ENCODE measurements at regions not wholly inside any gene's neighbourhood (a gene's known extent, or its start where the extent isn't known, plus 50 kb on each side); places are given as distances from the start of the nearest gene placed in this dataset.

DNA sequence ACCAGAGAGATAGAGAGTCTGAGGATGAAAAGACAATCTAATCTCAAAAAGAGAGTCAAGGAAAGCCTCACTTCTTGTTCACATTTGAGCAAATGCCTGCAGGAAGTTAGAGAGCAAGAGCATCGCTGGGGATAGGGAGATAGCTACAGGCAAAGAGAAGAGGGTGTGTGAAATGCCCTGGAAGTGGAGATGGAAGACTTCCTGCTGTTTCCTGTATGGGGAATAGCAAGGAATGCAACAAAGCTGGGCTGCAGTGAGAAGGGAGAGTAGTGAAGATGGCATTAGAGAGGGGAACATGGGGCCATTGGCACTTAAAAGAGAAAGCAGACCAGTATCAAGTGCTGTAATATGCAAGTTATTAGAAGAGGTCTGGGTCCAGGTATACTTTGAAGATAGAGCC, 488.6 kb downstream of the METTL4 start:
- no peak for DNase-seq

DNA sequence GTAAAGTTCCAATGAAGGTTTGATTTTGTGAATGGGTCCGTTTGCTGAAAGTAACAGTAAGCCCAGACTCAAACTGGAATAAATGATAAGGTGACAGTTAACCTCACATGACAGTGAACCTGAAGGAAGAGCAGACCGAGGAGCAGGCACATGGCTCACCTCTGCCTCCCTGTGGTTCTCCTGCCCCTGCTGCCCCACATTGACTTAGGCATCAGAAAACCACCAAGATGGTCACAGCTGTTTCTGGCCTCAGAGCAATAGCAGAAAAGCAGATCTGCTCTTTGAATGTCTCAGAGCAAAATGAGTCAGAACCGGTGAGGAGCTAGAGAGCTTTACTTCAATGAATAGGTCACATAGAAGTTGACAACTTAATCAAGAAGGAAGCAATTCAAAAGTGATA, 487.6 kb downstream of the METTL4 start:
- DNase-seq, result no peak

DNA sequence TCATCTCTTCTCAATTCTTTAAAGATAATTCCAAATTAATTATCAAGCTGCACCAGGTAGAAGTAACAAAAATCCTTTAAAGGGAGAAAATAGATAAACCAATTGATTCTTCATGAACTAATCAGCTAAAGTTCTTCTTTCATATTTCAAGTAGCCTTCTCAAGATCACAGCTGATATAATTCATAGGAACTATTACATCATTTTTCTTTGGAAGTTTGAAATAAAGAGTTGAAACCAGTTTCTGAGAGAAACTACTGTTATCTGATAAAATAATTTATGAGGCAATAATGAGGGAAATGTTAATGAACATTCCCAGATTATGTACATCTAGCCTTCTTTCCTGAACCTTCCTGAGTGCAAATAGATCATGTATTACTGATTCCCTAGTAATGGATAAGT, 484.9 kb downstream of the METTL4 start:
- DNase-seq, result no peak

DNA sequence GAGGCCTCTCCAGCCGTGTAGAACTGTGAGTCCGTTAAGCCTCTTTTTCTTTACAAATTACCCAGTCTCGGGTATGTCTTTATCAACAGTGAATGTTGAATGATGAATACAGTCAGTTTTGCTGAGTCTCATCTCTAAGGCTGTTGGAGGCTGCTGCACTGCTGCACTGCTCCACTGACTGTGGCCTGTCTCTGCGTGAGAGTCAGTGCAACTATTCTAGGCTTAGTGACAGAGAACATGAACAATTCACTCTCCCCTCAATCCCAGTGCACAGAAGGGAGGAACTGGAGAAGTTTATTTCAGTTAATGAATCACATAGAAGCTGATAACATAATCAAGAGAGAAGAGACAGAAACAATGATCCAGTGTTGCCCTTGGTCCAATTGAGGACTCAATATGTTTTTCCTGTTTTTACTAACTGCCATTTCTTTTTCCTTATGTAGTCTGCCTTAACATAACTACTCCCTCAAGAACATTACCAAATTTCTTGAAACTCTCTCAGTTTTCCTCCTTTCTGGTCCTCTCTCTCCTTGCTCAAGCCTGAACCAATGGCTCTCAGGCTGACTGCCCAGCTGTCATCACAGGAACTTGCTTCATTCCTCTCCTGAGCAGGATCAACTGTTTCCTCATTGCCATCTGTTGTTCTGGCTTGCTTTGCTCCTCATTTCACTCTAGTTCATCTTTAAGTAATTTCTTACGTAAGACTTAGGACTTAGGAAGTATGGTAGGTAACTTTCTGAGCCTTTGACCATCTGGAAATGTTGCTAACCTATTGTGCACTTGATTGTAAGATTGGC, 483.2 kb downstream of the METTL4 start:
- DNase-seq, result no peak

DNA sequence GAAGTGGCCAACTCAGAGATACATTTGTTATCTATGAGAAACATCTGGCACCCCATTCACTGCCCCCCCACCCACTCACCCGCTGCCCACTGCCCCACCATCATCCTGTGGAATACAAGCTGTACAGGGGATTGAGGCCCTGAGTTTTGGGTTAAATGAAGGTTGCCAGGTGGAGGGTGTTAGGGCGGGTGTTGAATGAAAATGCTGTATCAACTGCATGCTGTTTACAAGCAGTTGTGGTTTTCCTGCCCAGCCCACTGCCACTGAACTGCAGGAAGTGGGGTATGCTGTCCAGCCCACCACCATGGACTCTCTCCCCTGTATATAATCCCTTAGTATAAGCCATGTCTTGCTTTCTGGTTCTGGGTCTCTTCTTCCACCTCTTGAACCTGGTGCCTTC, 481.9 kb downstream of the METTL4 start:
- no peak for DNase-seq

DNA sequence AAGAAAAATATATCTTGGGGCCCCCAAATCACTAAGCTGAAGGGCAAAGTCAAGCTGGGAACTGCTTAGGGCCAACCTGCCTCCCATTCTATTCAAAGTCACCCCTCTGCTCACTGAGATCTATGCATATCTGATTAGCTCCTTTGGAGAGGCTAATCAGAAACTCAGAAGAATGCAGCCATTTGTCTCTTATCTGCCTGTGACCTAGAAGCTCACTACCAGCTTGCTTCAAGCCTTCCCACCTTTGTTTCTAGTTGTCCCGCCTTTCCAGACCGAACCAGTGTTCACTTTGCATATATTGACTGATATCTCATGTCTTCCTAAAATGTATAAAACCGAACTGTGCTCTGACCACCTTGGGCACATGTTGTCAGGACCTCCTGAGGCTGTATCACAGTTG, 479.4 kb downstream of the METTL4 start:
- DNase-seq, result no peak

DNA sequence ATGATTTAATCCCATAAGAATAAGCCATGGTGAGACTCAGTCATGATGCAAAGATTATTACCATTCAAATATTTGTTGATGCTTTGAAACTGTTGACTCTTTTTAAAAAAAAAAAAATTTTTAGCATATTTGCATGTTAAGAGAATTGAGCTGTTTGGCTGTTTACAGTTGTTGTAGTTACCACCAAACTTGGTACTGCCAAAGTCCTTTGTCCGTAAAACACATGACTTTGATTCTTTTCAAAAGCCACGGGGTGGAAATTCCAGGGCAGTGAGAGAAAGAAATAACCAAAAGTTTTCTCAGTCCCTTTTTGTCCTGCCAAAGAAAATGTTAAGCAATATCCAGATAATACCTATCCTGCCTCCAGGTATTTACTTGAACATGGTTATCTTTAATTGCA, 474.8 kb downstream of the METTL4 start:
- no peak for DNase-seq

DNA sequence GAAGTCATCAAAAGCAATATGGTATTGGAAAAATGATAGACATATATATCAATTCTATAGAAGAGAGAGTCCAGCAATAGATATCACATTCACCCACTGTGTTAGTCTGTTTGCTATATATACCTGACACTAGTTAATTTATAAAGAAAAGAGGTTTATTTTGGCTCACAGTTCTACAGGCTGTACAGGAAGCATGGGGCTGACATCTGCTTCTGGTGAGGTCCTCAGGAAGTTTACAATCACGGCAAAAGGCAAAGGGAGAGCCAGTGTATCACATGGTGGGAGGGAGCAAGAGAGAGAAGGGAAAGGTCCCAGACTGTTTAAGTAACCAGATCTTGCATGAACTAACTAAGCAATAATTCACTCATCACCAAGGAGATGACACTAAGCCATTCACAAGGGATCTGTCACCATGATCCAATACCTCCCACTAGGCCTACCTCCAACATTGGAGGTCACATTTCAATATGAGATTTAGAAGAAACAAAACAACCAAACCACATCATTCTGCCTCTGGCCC, 470.6 kb downstream of the METTL4 start:
- DNase-seq, result no peak

DNA sequence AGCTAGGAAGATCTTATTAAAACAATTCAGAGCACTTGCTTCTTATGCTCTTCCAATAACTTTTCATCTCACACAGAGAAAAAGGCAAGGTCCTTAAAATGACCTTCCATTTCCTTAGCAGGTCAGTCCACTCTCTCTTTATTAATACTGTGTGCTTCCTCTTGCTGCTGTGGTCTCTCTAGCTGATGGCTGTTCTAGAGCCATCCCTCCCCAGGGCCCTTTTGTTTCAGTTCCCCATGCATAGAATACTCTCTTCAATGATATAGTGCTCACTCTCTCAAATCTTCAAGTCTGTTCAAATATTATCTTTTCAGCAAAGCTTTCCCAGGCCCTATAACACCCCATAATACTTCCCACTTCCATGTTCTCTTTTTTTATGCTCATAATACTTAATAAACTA, 469.3 kb downstream of the METTL4 start:
- no peak for DNase-seq

DNA sequence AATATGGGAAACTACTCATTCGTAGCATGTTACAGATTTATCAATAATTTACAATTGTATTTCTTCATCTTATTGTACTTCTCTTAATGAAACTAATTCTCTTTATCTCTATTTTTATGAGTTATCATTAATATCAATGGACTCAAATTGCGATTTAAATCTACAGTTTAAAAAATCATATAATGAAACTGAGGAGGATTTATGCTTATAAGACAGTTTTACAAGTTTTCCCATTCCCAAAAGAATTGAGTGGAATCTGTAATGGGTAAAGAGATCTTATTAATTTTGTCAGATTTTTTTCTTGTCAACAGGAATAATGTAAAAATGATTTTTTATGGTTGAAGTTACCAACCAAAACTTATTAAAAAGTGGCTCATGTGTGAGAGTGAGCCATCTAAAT, 468.0 kb downstream of the METTL4 start:
- DNase-seq, result no peak

DNA sequence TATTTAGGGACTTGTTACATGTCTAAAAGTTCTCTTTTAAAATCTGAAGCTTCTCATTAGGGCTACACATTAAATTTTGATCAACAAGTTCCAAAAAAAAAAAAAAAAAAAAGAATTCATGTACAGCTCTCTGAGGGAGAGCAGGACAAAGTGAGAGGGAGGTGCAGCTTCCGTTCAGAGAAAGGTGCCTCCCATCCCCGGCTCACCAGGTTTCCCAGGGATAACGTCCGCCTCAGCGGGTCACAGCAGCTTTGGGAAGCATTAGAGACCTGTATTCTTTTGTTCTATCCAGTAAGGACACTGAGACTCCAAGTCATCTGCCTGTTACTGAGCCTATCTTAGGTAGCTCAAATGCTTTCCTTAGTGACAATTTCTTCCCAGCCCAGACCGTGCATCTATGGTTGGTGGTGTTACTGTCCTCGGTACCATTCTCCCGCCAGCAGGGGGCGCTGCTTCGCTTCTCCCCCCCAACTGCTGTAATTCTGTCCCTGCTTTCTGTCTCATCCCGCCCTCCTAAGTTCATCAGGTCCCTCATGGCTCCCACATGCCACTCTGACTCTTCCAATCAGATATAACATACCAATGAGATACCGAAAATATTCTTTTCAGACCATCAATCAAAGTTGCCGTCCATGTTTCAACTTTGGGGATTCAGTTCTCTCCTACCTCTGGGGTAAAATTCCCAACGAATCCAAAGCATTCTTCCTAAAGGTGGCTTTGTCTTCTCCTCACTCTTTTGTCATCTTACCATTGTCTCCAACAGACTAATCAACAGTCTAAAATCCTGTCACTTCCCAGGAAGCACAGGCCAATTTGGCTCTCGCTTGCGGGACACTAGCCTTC, 466.5 kb downstream of the METTL4 start:
- no peak for DNase-seq

DNA sequence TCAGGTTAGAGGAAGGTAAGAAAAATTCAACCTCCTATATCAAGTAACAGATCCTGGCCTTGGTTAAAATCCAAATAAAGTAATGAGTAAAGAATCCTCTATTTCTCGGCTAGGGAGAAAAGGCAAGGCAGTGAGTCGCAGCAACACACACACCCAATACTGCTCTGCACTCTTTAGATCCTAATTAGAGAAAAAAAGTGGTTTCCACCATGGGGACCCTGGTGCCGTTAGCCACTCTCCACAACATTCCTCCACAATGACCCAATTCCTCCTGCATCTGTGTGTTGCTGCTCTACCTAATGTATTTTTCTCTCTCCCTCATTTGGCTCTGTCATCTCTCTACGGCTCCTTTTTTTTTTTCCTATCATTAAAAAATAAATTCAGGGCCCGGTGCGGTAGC, 462.7 kb downstream of the METTL4 start:
- DNase-seq, result no peak

DNA sequence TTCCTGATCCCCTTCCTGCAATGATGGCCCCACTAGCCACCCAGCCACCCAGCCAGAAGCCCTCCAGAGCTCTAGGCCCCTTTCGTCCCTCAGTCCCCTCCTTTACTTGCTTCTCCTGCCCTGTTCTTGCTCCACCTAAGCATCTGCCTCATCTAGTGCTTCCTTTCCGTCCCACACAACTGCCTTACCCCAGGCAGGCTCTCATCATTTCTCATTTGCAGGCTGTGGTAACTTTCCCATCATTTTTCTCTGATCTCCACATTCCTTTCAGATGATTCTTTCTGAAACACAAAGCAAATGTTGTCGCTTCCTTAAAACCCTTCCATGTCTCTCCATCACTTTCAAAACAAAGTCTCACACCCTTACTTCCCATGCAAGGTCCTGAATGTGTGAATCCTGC, 459.8 kb downstream of the METTL4 start:
- DNase-seq, result no peak

DNA sequence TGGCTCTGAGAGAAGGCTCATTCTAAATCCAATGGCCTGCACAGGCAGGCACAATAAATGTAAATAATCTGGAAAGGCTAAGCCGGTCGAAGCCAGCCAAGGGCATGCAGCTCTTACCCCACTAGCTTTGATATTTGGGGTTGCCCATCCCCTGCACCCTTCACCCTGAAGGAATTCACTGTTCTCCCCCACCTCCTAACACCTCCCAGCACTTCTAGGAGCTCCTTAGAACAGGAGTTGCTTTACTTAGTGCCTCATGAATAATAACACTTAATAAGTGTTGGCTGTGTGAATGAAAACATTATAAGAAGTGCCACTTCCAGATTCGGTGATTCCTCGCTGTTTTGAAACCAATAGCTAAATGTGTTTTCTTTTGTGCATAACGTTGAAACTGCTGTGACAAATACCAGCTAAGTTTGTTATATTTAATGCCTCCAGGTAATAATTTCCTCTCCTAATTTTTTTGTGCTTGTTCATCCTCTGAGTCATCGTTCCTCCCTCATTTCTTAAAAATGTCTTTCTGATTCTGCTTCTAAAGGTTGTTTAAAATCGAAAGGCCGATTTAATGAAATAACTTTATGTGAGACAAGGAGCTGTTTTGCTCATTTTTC, 458.8 kb downstream of the METTL4 start:
- DNase-seq, result no peak

DNA sequence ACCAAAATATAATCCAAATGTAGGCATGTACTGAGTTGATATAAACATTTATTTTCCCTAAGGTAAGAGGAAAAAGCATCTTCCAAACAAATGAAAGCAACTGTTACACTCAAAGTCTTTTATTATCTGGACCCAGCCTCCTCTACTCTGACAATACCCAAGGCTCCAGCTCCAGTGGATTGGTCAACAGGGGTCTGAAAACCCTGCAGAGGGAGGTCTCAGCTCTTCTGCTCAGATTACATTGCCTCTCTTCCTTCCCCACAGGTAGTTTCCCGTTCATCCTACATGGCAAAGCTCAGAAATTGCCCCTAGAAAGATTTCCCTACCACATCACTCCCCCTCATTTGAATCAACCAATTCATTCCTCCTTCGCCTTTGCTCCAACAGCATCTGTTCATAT, 457.0 kb downstream of the METTL4 start:
- DNase-seq, result no peak

DNA sequence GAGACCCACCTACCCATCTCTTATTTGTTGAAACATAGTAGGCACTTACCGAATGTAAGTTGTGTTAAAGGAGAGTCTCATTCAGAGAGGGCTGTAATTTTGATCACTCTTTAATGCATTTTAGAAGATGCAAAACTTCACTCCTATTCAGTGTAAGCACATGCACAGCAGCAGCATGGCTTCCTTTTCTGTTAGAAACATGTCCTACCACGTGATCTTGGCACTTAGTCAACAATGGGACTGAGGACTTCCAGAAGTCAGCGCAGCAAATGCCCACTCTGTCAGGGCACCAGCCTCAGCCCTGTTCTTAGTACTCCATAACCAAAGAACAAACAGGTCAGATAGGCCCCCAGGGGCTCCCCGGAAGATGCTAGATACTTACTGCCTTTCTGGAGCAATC, 456.5 kb downstream of the METTL4 start:
- DNase-seq, result no peak

DNA sequence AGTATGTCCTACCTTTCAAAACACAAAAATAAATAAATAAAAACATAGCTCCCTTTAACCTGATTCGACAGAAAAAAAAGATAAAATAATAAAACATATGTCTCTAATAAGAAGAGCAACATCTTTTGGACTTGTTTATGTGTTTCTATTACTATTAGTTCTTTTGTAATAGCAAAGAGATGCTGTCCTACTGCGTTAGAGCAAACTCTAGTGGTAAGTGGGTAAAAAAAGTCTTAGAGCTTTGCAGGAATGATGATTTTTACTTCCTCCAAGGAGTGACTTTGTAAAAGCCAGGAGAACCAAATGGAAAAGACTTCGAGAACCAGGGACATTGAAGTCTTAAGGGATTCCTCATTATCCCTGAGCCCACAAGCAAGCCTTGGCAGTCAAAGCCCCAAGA, 450.1 kb downstream of the METTL4 start:
- DNase-seq, result no peak

DNA sequence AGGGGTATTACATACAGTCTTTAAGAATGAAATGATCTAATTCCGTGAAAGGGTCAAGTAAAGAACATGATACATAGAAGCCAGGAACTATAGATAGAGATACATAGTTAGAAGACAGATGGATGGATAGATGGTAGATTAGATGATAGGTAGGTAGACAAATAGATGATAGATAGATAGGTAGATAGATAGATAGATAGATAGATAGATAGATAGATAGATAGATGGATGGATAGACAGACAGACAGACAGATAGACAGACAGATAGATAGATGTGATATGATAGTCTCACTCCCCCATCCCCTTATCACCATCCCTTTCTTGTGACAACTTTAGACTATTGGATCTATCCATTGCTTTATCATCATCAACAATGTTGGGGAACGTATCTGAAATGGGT, 448.2 kb downstream of the METTL4 start:
- no peak for DNase-seq

DNA sequence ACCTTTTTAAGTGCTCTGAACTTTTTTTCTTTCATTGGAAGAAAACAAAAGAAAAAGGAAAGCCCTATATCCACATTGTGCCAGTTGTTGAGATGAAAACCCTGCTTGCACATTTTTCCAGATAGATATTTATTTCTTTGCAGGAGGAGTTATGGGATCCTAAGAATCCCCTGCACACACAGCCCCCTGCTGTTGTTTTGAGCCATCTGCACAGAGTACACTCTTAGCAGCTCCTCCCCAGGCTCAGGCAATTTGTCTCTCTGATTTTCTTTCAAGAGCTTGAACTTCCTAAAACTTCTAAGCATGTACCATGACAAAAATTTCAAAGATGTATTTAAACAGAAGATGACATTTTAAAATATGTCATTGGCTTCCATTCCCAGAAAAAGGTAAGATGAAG, 436.9 kb downstream of the METTL4 start:
- no peak for DNase-seq

DNA sequence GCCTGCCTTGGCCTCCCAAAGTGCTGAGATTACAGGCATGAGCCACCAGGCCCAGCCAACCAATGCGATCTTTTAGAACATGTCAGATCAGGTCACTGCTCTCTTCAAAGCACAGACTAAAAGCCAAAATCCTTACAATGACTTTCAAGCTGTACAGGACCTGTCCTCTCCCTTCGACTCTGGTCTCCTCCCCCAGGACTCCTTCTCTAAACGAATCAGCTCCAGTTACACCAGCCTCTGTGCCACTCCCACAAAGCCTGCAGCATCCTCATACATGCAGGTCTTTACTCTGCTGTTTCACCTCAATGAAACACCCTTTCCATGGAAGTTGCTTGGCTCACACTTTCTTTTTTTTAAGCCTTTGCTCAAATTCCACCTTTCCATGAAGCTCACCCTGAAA, 436.0 kb downstream of the METTL4 start:
- no peak for DNase-seq

DNA sequence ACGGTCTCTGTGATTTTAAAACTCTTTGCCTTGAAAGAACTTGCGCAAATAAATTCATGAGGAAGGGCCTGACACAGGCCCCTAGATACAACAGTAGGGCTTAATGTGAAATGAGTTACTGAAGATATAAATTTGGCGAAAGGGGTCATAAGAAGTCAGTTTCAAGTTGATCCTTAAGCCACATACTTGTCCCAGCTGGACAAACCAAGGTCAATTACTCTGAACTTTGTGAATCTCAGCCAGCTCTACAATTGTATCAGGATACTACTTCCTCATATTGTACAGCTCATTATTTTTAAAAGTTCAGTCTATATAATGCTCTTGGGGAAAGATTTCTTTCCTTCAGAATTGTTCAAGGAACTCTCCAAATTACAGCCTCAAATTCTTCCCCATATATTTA, 432.8 kb downstream of the METTL4 start:
- no peak for DNase-seq

DNA sequence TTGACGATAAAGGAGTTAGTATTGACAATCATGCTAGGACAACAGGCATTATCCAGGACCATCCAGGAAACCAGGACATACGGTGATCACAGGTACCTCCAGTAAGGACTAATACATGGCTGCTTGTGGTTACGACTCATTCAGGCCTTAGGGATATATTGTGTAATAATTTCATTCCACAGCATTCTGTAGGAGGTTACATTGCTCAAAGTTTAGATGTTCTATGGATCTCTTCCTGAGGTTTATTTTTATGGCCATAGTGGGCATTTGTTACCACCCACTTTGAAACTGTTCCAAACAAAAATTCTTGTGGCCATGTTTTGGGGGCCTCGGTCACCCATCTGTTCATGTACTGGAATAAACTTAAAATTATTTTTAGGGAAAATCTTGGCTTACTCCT, 431.6 kb downstream of the METTL4 start:
- no peak for DNase-seq

DNA sequence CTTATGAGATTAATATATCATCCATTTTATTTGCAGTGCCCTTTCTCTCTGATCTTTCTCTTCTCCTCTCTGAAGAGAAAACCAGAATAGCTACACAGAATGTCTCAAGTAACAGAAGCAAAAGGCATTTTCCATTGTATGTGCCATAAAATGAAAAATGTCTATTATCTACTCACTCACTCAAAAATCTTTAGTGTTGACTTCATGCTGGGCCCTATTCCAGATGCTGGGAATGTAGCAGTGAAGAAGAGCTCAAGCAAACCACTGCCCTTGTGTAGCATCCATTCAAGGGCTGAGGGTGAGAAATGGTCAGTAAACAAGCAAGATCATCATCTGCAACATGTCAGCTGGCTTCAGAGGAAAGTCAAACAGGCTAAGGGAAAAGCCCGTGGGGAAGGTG, 427.7 kb downstream of the METTL4 start:
- no peak for DNase-seq

DNA sequence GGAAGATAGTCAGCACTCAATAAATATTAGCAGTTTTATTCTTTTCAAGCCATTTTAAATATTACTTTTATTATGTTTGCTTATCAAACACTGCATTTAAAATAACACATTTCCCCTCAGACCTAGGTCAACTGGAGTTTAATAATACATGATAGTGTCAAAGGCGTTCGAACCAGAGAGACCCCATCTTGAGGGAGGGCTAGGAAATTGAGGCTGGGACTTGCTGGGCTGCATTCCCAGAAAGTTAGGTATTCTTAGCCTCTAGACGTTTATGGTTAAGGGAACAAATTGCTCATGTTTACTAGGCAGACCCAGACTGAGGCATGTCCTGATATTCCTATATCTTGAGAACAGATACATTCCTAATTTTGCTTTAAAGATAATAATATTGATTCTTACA, 426.5 kb downstream of the METTL4 start:
- no peak for DNase-seq

All from right forelimb (tissue), 1 donor.